Neutrophil (primary cell): ENCODE measurements at regions not wholly inside any gene's neighbourhood (a gene's known extent, or its start where the extent isn't known, plus 50 kb on each side); places are given as distances from the start of the nearest gene placed in this dataset.

Source experiments
- H3K27ac ChIP-seq: fragments of 200-600 bp; sonication (generic); 2 replicates; pipeline ENCODE4 v1.5.1; 2016; ENCODE audit warnings: mild to moderate bottlenecking, moderate library complexity
- H3K27me3 ChIP-seq: fragments of 200-600 bp; sonication (generic); 2 replicates; pipeline ENCODE4 v1.6.0; 2016; ENCODE audit warnings: mild to moderate bottlenecking
- H3K36me3 ChIP-seq: fragments of 200-600 bp; sonication (generic); 2 replicates; pipeline ENCODE4 v1.5.1; 2017
- H3K4me1 ChIP-seq, 2 experiments: fragments of 200-600 bp in 1 of 2; sonication (generic) in 1 of 2; 1 replicate in 1 of 2; 2 replicates in 1 of 2; pipeline versions ENCODE4 v1.5.1 to v1.6.1; 2013 to 2016; ENCODE audit warnings: low read depth in 1 of 2, low read length in 1 of 2, mild to moderate bottlenecking in 1 of 2, moderate library complexity in 1 of 2; ENCODE audit not compliant: control insufficient read depth in 1 of 2, insufficient read depth in 1 of 2
- H3K4me3 ChIP-seq, 2 experiments: fragments of 200-600 bp in 1 of 2; sonication (generic) in 1 of 2; 1 replicate in 1 of 2; 2 replicates in 1 of 2; pipeline ENCODE4 v1.5.1; 2013 to 2016; ENCODE audit warnings: low read depth in 1 of 2, low read length in 1 of 2, mild to moderate bottlenecking in 1 of 2, moderate library complexity in 1 of 2
- H3K9me3 ChIP-seq: fragments of 200-600 bp; sonication (generic); 2 replicates; pipeline ENCODE4 v1.5.1; 2016
- CTCF ChIP-seq: fragments of 200-600 bp; sonication (generic); IDR thresholded peaks from 2 replicates; pipeline ENCODE4 v1.5.1; 2016; ENCODE audit warnings: antibody characterized with exemption

GRCh38 chr3:182198345-182198744, 486.6 kb downstream of the SOX2 start:
- H3K27me3 ChIP-seq, result peaks cover 5% of the 10 kb centered on the region
- H3K36me3 ChIP-seq, result no peaks in the 10 kb centered on the region
- no peak overlapping the region for H3K4me3 ChIP-seq
- H3K4me1 ChIP-seq, result no peaks in the 10 kb centered on the region
- no peak overlapping the region for H3K27ac ChIP-seq
- no peaks in the 10 kb centered on the region for H3K9me3 ChIP-seq
- TF ChIP-seq CTCF, result no peak

- Histone ChIP-seq H3K4me3 (no peak overlapping the region), H3K27me3 (peaks cover 11% of the 10 kb centered on the region), H3K27ac (no peak overlapping the region), H3K9me3 (no peaks in the 10 kb centered on the region), H3K36me3 (no peaks in the 10 kb centered on the region), H3K4me1 (no peaks in the 10 kb centered on the region)
- TF ChIP-seq CTCF, result no peak
These were observed 489.9 kb downstream of the SOX2 start for GRCh38 chr3:182201456-182202168.

GRCh38 chr3:182212479-182213076, 500.9 kb downstream of the SOX2 start:
- H3K4me1 ChIP-seq, result peaks cover 5 to 6% of the 10 kb centered on the region in 2 experiments
- H3K27ac ChIP-seq, result no peak overlapping the region
- TF ChIP-seq CTCF, result no peak
- H3K4me3 ChIP-seq, result no peak overlapping the region
- H3K36me3 ChIP-seq, result no peaks in the 10 kb centered on the region
- peaks cover 18% of the 10 kb centered on the region for H3K27me3 ChIP-seq
- H3K9me3 ChIP-seq, result no peaks in the 10 kb centered on the region

GRCh38 chr3:182214416-182214815, 502.7 kb downstream of the SOX2 start:
- H3K9me3 ChIP-seq, result no peaks in the 10 kb centered on the region
- H3K4me3 ChIP-seq, result no peak overlapping the region
- peaks cover 28% of the 10 kb centered on the region for H3K27me3 ChIP-seq
- no peak overlapping the region for H3K27ac ChIP-seq
- H3K4me1 ChIP-seq, result peaks cover 5 to 6% of the 10 kb centered on the region in 2 experiments
- no peaks in the 10 kb centered on the region for H3K36me3 ChIP-seq
- no peak for TF ChIP-seq CTCF

DNA sequence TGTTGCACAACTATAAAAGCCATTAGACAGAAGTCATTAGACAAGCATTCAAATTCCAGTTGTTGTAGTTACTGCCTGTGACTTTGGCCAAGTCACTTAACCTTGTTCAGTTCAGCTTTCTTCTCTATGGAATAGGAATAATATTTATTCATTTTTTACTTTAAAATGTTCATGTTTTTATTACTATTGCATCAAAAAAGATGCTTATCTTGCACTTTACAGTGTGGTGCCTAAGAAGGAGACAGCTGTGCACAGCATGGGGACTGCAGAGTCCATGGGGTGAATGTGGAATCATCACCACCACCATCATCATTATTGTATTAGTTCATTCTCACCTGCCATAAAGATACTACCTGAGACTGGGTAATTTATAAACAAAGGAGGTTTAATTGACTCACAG, 504.2 kb downstream of the SOX2 start:
- Histone ChIP-seq H3K9me3 (no peaks in the 10 kb centered on the region), H3K27me3 (peaks cover 35% of the 10 kb centered on the region), H3K27ac (no peak overlapping the region), H3K4me1 (peaks cover 5 to 6% of the 10 kb centered on the region in 2 experiments), H3K36me3 (no peaks in the 10 kb centered on the region), H3K4me3 (no peak overlapping the region)
- TF ChIP-seq CTCF, result no peak
